SK-N-SH (cell line): ENCODE measurements at regions not wholly inside any gene's neighbourhood (a gene's known extent, or its start where the extent isn't known, plus 50 kb on each side); places are given as distances from the start of the nearest gene placed in this dataset.

Experiments
- CTCF ChIA-PET: fragments of 300-600, 350-600 bp; formaldehyde crosslinking; extraction: SDS; loops from one replicate; lab custom pipeline; 2021; lab: Yijun Ruan, JAX
- POLR2A ChIA-PET: fragments of 350-600 bp; sonication (Branson Sonifier 250); formaldehyde crosslinking; extraction: SDS; loops from one replicate; lab custom pipeline; 2020; ENCODE audit warnings: antibody characterized with exemption, inconsistent platforms; lab: Yijun Ruan, JAX
- DNase-seq: peaks from one replicate; pipeline ENCODE4 v3.0.0; 2012
- H2AFZ ChIP-seq: fragments of 200-600 bp; sonication (generic); 2 replicates; pipeline ENCODE4 v1.8.1; 2016; ENCODE audit warnings: antibody characterized with exemption, mild to moderate bottlenecking, low read depth
- H3F3A ChIP-seq: fragments of 200-600 bp; sonication (generic); replicated peaks from 2 replicates; pipeline ENCODE3; 2016; ENCODE audit warnings: antibody characterized with exemption, mild to moderate bottlenecking; ENCODE audit not compliant: insufficient read depth
- H3K27ac ChIP-seq, 2 experiments: fragments of 200-500 bp in 1 of 2; fragments of 200-600 bp in 1 of 2; sonication (Bioruptor generic) in 1 of 2; sonication (generic), shearing (Covaris generic) in 1 of 2; 2 replicates each; pipeline versions ENCODE4 v1.5.1 to v1.6.1; 2014 to 2016; ENCODE audit warnings: low read depth in 2 of 2, inconsistent platforms in 1 of 2, low read length in 1 of 2, mild to moderate bottlenecking in 1 of 2, mixed read lengths in 1 of 2
- H3K27me3 ChIP-seq: fragments of 200-600 bp; sonication (generic), shearing (Covaris generic); 2 replicates; pipeline ENCODE4 v1.6.1; 2016; ENCODE audit warnings: mixed run types; ENCODE audit not compliant: insufficient read depth
- H3K36me3 ChIP-seq, 2 experiments: fragments of 200-500 bp in 1 of 2; fragments of 200-600 bp in 1 of 2; sonication (Bioruptor generic) in 1 of 2; sonication (generic) in 1 of 2; replicated peaks in 1 of 2; 2 replicates each; pipeline versions ENCODE3 to v1.5.1; 2014 to 2016; ENCODE audit warnings: low read length in 1 of 2, mild to moderate bottlenecking in 1 of 2; ENCODE audit not compliant: insufficient read depth in 2 of 2, control insufficient read depth in 1 of 2
- H3K4me1 ChIP-seq, 2 experiments: fragments of 200-500 bp in 1 of 2; fragments of 200-600 bp in 1 of 2; sonication (Bioruptor generic) in 1 of 2; sonication (generic), shearing (Covaris generic) in 1 of 2; 2 replicates each; pipeline versions ENCODE4 v1.5.1 to v1.6.1; 2014 to 2016; ENCODE audit warnings: low read depth in 1 of 2, low read length in 1 of 2, mixed run types in 1 of 2; ENCODE audit not compliant: insufficient read depth in 2 of 2, control insufficient read depth in 1 of 2
- H3K4me2 ChIP-seq: fragments of 200-600 bp; sonication (generic), shearing (Covaris generic); 2 replicates; pipeline ENCODE4 v1.6.1; 2017; ENCODE audit warnings: mixed run types
- H3K4me3 ChIP-seq, 2 experiments: fragments of 200-500 bp in 1 of 2; fragments of 200-600 bp in 1 of 2; sonication (Bioruptor generic) in 1 of 2; sonication (generic), shearing (Covaris generic) in 1 of 2; 2 replicates each; pipeline versions ENCODE4 v1.5.1 to v1.8.1; 2014 to 2016; ENCODE audit warnings: low read depth in 2 of 2, inconsistent platforms in 1 of 2, low read length in 1 of 2, mild to moderate bottlenecking in 1 of 2, mixed read lengths in 1 of 2, moderate library complexity in 1 of 2
- H3K79me2 ChIP-seq: fragments of 200-600 bp; sonication (generic); 2 replicates; pipeline ENCODE4 v1.8.1; 2017; ENCODE audit warnings: mild to moderate bottlenecking; ENCODE audit not compliant: insufficient read depth
- H3K9ac ChIP-seq: fragments of 200-600 bp; sonication (generic); 2 replicates; pipeline ENCODE4 v1.6.1; 2017; ENCODE audit warnings: mixed run types
- H3K9me2 ChIP-seq: fragments of 200-600 bp; sonication (generic); 2 replicates; pipeline ENCODE4 v1.6.1; 2017; ENCODE audit warnings: mixed run types
- H3K9me3 ChIP-seq: fragments of 200-600 bp; sonication (generic); 2 replicates; pipeline ENCODE4 v1.6.1; 2017; ENCODE audit warnings: mixed run types, mild to moderate bottlenecking, moderate library complexity
- H4K20me1 ChIP-seq: fragments of 200-600 bp; sonication (generic); 2 replicates; pipeline ENCODE4 v1.6.1; 2017; ENCODE audit warnings: mild to moderate bottlenecking, mixed run types; ENCODE audit not compliant: insufficient read depth
- EZH2phosphoT487 ChIP-seq: fragments of 200-600 bp; sonication (generic); IDR thresholded peaks from 2 replicates; pipeline ENCODE4 v1.6.1; 2017; ENCODE audit warnings: low read depth, mixed run types, mild to moderate bottlenecking, antibody characterized with exemption, moderate library complexity, borderline replicate concordance
- MXI1 ChIP-seq: IDR thresholded peaks from 2 replicates; pipeline ENCODE4 v1.6.1; 2012; ENCODE audit warnings: mild to moderate bottlenecking, low read depth, low read length, improper control_type of control experiment
- NRF1 ChIP-seq: IDR thresholded peaks from 2 replicates; pipeline ENCODE4 v1.6.1; 2012; ENCODE audit warnings: low read depth, mild to moderate bottlenecking, low read length
- RFX5 ChIP-seq: IDR thresholded peaks from 2 replicates; pipeline ENCODE4 v1.6.1; 2012; ENCODE audit warnings: mild to moderate bottlenecking, improper control_type of control experiment, low read length
- RXRA ChIP-seq: IDR thresholded peaks from 2 replicates; pipeline ENCODE4 v1.4.0; 2012; ENCODE audit warnings: low read depth, mild to moderate bottlenecking, borderline replicate concordance
- TAF1 ChIP-seq: IDR thresholded peaks from 2 replicates; pipeline ENCODE4 v1.6.1; 2012; ENCODE audit warnings: low read depth, mild to moderate bottlenecking, low read length, moderate library complexity, borderline replicate concordance
- TCF12 ChIP-seq: IDR thresholded peaks from 2 replicates; pipeline ENCODE4 v1.4.0; 2012
- USF1 ChIP-seq: IDR thresholded peaks from 2 replicates; pipeline ENCODE4 v1.4.0; 2012; ENCODE audit warnings: low read depth, borderline replicate concordance
- YY1 ChIP-seq: IDR thresholded peaks from 2 replicates; pipeline ENCODE4 v1.4.0; 2012; ENCODE audit warnings: low read depth, mild to moderate bottlenecking
- WGBS: methylation state at CpG from one replicate; pipeline ENCODE4 v1.1.6; 2017; ENCODE audit warnings: low lambda C conversion rate; 5-methylcytosine and 5-hydroxymethylcytosine counted together
- TF ChIP-seq, protein P1 (sequence below): fragments of 150-350 bp; IDR thresholded peaks from 2 replicates; pipeline ENCODE4 v1.6.1; 2016; ENCODE audit warnings: mild to moderate bottlenecking, low read depth, low read length
- TF ChIP-seq, protein P2 (sequence below): fragments of 150-350 bp; IDR thresholded peaks from 2 replicates; pipeline ENCODE4 v1.6.1; 2017; ENCODE audit warnings: antibody characterized with exemption, low read length, low read depth, borderline replicate concordance
- TF ChIP-seq, protein P3 (sequence below): fragments of 200-600 bp; sonication (generic); IDR thresholded peaks from 2 replicates; pipeline ENCODE4 v1.6.1; 2017; ENCODE audit warnings: antibody characterized with exemption, mild to moderate bottlenecking, moderate library complexity
- TF ChIP-seq, protein P4 (sequence below): IDR thresholded peaks from 2 replicates; pipeline ENCODE4 v1.6.1; 2012; ENCODE audit warnings: mild to moderate bottlenecking, low read depth, low read length, moderate library complexity

- no peaks in the 10 kb centered on the region for H3K79me2 ChIP-seq
- H3K9me2 ChIP-seq, result no peaks in the 10 kb centered on the region
- H3K9ac ChIP-seq, result no peak overlapping the region
- CTCF ChIA-PET, result interaction anchor here (0.6 to 0.7 kb wide), 2 partner anchors 9 to 1041 kb away, joined by 3 to 4 read pairs; no protein-coding TSS in a partner anchor
- H3K9me3 ChIP-seq, result no peaks in the 10 kb centered on the region
- POLR2A ChIA-PET, result no interaction called here
- WGBS, result 24% methylated on average over 2 of the region's 2 CpGs
- no peak overlapping the region for H2AFZ ChIP-seq
- H3K4me3 ChIP-seq, result no peak overlapping the region
- no peaks in the 10 kb centered on the region for H4K20me1 ChIP-seq
- no peaks in the 10 kb centered on the region for H3F3A ChIP-seq
- no peaks in the 10 kb centered on the region for H3K4me1 ChIP-seq
- TF ChIP-seq NRF1, result no peak
- TF ChIP-seq, protein P1, sequence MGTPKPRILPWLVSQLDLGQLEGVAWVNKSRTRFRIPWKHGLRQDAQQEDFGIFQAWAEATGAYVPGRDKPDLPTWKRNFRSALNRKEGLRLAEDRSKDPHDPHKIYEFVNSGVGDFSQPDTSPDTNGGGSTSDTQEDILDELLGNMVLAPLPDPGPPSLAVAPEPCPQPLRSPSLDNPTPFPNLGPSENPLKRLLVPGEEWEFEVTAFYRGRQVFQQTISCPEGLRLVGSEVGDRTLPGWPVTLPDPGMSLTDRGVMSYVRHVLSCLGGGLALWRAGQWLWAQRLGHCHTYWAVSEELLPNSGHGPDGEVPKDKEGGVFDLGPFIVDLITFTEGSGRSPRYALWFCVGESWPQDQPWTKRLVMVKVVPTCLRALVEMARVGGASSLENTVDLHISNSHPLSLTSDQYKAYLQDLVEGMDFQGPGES, result no peak
- TF ChIP-seq, protein P2, sequence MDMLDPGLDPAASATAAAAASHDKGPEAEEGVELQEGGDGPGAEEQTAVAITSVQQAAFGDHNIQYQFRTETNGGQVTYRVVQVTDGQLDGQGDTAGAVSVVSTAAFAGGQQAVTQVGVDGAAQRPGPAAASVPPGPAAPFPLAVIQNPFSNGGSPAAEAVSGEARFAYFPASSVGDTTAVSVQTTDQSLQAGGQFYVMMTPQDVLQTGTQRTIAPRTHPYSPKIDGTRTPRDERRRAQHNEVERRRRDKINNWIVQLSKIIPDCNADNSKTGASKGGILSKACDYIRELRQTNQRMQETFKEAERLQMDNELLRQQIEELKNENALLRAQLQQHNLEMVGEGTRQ, result no peak
- no peaks in the 10 kb centered on the region for H3K36me3 ChIP-seq
- H3K27me3 ChIP-seq, result no peaks in the 10 kb centered on the region
- H3K4me2 ChIP-seq, result no peak overlapping the region
- no peak for DNase-seq
- H3K27ac ChIP-seq, result no peak overlapping the region
Observed at GRCh38 chr11:131073167-131073566, 156.9 kb upstream of the SNX19 start.

- H3K27me3 ChIP-seq, result no peaks in the 10 kb centered on the region
- H3K4me2 ChIP-seq, result no peak overlapping the region
- H3K79me2 ChIP-seq, result no peaks in the 10 kb centered on the region
- H3K4me1 ChIP-seq, result no peaks in the 10 kb centered on the region
- DNase-seq, result no peak
- 13% methylated on average over 3 of the region's 3 CpGs for WGBS
- no peaks in the 10 kb centered on the region for H3F3A ChIP-seq
- POLR2A ChIA-PET, result no interaction called here
- H4K20me1 ChIP-seq, result no peaks in the 10 kb centered on the region
- H3K9me2 ChIP-seq, result no peaks in the 10 kb centered on the region
- no peaks in the 10 kb centered on the region for H3K36me3 ChIP-seq
- CTCF ChIA-PET, result no interaction called here
- TF ChIP-seq, protein P1, result no peak
- no peak for TF ChIP-seq YY1
- no peak for TF ChIP-seq EZH2phosphoT487
- TF ChIP-seq USF1, result no peak
- no peak for TF ChIP-seq MXI1
- TF ChIP-seq NRF1, result no peak
- TF ChIP-seq, protein P3, sequence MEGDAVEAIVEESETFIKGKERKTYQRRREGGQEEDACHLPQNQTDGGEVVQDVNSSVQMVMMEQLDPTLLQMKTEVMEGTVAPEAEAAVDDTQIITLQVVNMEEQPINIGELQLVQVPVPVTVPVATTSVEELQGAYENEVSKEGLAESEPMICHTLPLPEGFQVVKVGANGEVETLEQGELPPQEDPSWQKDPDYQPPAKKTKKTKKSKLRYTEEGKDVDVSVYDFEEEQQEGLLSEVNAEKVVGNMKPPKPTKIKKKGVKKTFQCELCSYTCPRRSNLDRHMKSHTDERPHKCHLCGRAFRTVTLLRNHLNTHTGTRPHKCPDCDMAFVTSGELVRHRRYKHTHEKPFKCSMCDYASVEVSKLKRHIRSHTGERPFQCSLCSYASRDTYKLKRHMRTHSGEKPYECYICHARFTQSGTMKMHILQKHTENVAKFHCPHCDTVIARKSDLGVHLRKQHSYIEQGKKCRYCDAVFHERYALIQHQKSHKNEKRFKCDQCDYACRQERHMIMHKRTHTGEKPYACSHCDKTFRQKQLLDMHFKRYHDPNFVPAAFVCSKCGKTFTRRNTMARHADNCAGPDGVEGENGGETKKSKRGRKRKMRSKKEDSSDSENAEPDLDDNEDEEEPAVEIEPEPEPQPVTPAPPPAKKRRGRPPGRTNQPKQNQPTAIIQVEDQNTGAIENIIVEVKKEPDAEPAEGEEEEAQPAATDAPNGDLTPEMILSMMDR, result no peak
- TF ChIP-seq RFX5, result no peak
- no peak for TF ChIP-seq TCF12
- TF ChIP-seq, protein P4, sequence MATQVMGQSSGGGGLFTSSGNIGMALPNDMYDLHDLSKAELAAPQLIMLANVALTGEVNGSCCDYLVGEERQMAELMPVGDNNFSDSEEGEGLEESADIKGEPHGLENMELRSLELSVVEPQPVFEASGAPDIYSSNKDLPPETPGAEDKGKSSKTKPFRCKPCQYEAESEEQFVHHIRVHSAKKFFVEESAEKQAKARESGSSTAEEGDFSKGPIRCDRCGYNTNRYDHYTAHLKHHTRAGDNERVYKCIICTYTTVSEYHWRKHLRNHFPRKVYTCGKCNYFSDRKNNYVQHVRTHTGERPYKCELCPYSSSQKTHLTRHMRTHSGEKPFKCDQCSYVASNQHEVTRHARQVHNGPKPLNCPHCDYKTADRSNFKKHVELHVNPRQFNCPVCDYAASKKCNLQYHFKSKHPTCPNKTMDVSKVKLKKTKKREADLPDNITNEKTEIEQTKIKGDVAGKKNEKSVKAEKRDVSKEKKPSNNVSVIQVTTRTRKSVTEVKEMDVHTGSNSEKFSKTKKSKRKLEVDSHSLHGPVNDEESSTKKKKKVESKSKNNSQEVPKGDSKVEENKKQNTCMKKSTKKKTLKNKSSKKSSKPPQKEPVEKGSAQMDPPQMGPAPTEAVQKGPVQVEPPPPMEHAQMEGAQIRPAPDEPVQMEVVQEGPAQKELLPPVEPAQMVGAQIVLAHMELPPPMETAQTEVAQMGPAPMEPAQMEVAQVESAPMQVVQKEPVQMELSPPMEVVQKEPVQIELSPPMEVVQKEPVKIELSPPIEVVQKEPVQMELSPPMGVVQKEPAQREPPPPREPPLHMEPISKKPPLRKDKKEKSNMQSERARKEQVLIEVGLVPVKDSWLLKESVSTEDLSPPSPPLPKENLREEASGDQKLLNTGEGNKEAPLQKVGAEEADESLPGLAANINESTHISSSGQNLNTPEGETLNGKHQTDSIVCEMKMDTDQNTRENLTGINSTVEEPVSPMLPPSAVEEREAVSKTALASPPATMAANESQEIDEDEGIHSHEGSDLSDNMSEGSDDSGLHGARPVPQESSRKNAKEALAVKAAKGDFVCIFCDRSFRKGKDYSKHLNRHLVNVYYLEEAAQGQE, result no peak
- TF ChIP-seq RXRA, result no peak
- TF ChIP-seq TAF1, result no peak
- TF ChIP-seq, protein P2, result no peak
- TF ChIP-seq, all 33 proteins: peak for 0
- H3K4me3 ChIP-seq, result no peak overlapping the region
- H3K9ac ChIP-seq, result no peak overlapping the region
- no peak overlapping the region for H3K27ac ChIP-seq
- H2AFZ ChIP-seq, result no peak overlapping the region
- H3K9me3 ChIP-seq, result no peaks in the 10 kb centered on the region
Observed at GRCh38 chr11:131074573-131074972, 158.3 kb upstream of the SNX19 start.
